NCI-H1694 (cell line): ENCODE measurements at regions not wholly inside any gene's neighbourhood (a gene's known extent, or its start where the extent isn't known, plus 50 kb on each side); places are given as distances from the start of the nearest gene placed in this dataset.

Experiments used
- DNase-seq: peaks from one replicate; lab custom pipeline; 2025; lab: John Stamatoyannopoulos, UW

- no peak for DNase-seq
Observed at GRCh38 chr3:195013411-195014361, 257.3 kb downstream of the XXYLT1 start.

- no peak for DNase-seq
Observed at GRCh38 chr3:195015021-195015420, 255.9 kb downstream of the XXYLT1 start.

GRCh38 chr3:195017151-195017550 is 253.8 kb downstream of the XXYLT1 start:
- DNase-seq, result no peak
